ENCODE measurements at regions not wholly inside any gene's neighbourhood (a gene's known extent, or its start where the extent isn't known, plus 50 kb on each side); places are given as distances from the start of the nearest gene placed in this dataset.

- Histone ChIP-seq H3K27ac (ENCODE audit: low read depth, low read length) (no peak overlapping the region), H3K4me3 (ENCODE audit: low read depth, low read length) (no peak overlapping the region), H2AFZ (ENCODE audit: low read length, unreplicated experiment) (no peak overlapping the region), H3K27me3 (ENCODE audit: insufficient read depth, low read length) (no peaks in the 10 kb centered on the region), H3K79me2 (ENCODE audit: control insufficient read depth, insufficient read depth, low read length, unreplicated experiment) (no peaks in the 10 kb centered on the region), H3K4me1 (ENCODE audit: control insufficient read depth, insufficient read depth, low read length, unreplicated experiment) (no peaks in the 10 kb centered on the region), H3K36me3 (ENCODE audit: insufficient read depth, low read length) (no peaks in the 10 kb centered on the region)
These were observed 338.1 kb upstream of the SLIT2 start for GRCh38 chr4:19913650-19914049.

DNA sequence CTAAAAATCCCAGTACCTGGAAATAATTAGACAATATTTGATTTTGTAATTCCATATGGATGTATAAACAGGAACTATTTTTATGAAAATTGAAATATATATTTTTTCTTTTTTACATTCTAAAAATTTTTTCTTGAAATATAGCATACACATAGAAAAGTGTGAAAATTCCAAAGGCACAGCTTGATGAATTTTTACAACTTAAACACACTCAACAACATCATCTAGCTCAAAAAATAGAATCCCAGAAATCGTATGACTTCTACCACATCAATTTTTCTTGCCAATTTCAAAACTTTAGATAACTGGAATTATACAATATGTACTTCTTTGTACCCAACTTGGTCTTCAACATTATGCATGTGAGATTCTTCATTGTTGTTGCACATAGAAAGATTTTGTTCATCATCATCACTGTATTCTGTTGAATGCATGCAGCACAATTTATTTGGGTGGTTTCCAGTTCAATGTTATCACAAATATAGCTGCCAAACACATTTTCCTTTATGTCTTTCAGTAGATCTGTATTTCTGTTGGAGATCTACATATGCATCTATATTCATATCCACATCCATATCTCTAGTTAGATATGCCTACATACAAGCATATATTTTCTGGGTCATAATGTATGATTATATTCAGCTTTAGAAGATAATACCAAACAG lies 340.7 kb upstream of the SLIT2 start:
- H2AFZ ChIP-seq (ENCODE audit: low read length, unreplicated experiment), result no peak overlapping the region
- H3K27ac ChIP-seq (ENCODE audit: low read depth, low read length), result no peak overlapping the region
- no peaks in the 10 kb centered on the region for H3K79me2 ChIP-seq (ENCODE audit: control insufficient read depth, insufficient read depth, low read length, unreplicated experiment)
- no peaks in the 10 kb centered on the region for H3K27me3 ChIP-seq (ENCODE audit: insufficient read depth, low read length)
- H3K4me3 ChIP-seq (ENCODE audit: low read depth, low read length), result no peak overlapping the region
- no peaks in the 10 kb centered on the region for H3K4me1 ChIP-seq (ENCODE audit: control insufficient read depth, insufficient read depth, low read length, unreplicated experiment)
- H3K36me3 ChIP-seq (ENCODE audit: insufficient read depth, low read length), result no peaks in the 10 kb centered on the region

DNA sequence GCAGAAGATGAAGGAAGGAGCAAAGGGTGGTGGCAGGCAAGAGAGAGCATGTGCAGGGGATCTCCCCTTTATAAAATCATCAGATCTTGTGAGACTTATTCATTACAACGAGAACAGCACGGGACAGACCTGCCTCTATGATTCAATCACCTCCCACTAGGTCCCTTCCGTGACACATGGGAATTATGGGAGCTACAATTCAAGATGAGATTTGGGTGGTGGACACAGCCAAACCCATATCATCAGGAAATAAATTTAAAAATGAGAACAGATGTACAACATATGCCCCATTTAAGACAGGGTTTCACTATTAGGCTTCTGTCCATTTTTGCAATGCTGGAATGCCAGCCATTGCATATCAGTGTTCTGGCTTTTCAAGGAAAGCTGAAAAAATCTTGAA lies 346.7 kb upstream of the SLIT2 start:
- Histone ChIP-seq H2AFZ (ENCODE audit: low read length, unreplicated experiment) (no peak overlapping the region), H3K27ac (ENCODE audit: low read depth, low read length) (no peak overlapping the region), H3K27me3 (ENCODE audit: insufficient read depth, low read length) (no peaks in the 10 kb centered on the region), H3K79me2 (ENCODE audit: control insufficient read depth, insufficient read depth, low read length, unreplicated experiment) (no peaks in the 10 kb centered on the region), H3K4me1 (ENCODE audit: control insufficient read depth, insufficient read depth, low read length, unreplicated experiment) (no peaks in the 10 kb centered on the region), H3K36me3 (ENCODE audit: insufficient read depth, low read length) (no peaks in the 10 kb centered on the region), H3K4me3 (ENCODE audit: low read depth, low read length) (no peak overlapping the region)

GRCh38 chr4:19888587-19888986 lies 363.1 kb upstream of the SLIT2 start:
- no peaks in the 10 kb centered on the region for H3K36me3 ChIP-seq (ENCODE audit: insufficient read depth, low read length)
- no peak overlapping the region for H3K27ac ChIP-seq (ENCODE audit: low read depth, low read length)
- H2AFZ ChIP-seq (ENCODE audit: low read length, unreplicated experiment), result no peak overlapping the region
- H3K4me1 ChIP-seq (ENCODE audit: control insufficient read depth, insufficient read depth, low read length, unreplicated experiment), result peaks cover 4% of the 10 kb centered on the region
- H3K27me3 ChIP-seq (ENCODE audit: insufficient read depth, low read length), result no peaks in the 10 kb centered on the region
- H3K79me2 ChIP-seq (ENCODE audit: control insufficient read depth, insufficient read depth, low read length, unreplicated experiment), result no peaks in the 10 kb centered on the region
- no peak overlapping the region for H3K4me3 ChIP-seq (ENCODE audit: low read depth, low read length)

DNA sequence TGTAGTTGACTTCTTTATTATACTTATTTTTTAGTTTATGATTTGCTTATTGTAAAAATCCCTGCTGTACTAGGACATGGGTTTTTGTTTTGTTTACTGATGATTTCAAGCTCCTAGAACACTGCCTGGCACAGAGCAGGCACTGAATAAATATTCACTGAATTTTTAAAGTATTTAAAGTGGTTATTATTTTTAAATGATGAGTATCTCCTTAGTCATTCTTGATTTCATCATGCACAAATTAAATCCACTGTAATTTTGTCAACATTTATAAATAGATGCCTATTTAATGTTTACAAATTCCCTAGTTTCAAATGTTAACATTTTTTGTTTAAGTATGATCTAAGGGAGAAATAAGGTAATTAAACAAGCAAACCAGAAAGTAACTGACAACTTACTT lies 367.9 kb upstream of the SLIT2 start:
- H2AFZ ChIP-seq (ENCODE audit: low read length, unreplicated experiment), result no peak overlapping the region

DNA sequence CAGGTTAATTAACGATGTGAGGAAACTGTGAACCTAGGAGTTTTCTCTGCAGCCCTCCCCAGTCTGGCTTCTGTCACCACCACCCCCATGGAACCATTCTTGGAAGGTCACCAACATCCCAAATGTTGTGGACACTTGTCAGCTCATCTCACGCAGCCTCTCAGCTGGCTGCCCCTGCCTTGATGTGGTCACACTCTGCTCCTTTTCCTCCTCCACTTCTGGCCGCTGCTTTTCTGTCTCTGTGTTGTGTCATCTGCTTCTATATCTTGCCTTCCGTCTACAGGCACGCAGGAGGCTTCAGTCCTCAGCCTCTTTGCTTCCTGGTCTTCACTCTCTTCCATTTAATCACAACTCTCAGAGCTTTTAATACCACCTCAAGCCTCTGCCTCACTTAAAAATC lies 371.5 kb upstream of the SLIT2 start:
- Histone ChIP-seq H3K36me3 (ENCODE audit: insufficient read depth, low read length) (no peaks in the 10 kb centered on the region), H2AFZ (ENCODE audit: low read length, unreplicated experiment) (no peak overlapping the region), H3K79me2 (ENCODE audit: control insufficient read depth, insufficient read depth, low read length, unreplicated experiment) (no peaks in the 10 kb centered on the region), H3K4me3 (ENCODE audit: low read depth, low read length) (no peak overlapping the region), H3K27ac (ENCODE audit: low read depth, low read length) (no peak overlapping the region), H3K27me3 (ENCODE audit: insufficient read depth, low read length) (no peaks in the 10 kb centered on the region), H3K4me1 (ENCODE audit: control insufficient read depth, insufficient read depth, low read length, unreplicated experiment) (peaks cover 4% of the 10 kb centered on the region)

More for the DNA sequence above, 367.9 kb upstream of the SLIT2 start:
- H3K36me3 ChIP-seq (ENCODE audit: insufficient read depth, low read length), result no peaks in the 10 kb centered on the region
- no peaks in the 10 kb centered on the region for H3K27me3 ChIP-seq (ENCODE audit: insufficient read depth, low read length)
- peaks cover 4% of the 10 kb centered on the region for H3K4me1 ChIP-seq (ENCODE audit: control insufficient read depth, insufficient read depth, low read length, unreplicated experiment)
- H3K79me2 ChIP-seq (ENCODE audit: control insufficient read depth, insufficient read depth, low read length, unreplicated experiment), result no peaks in the 10 kb centered on the region
- no peak overlapping the region for H3K27ac ChIP-seq (ENCODE audit: low read depth, low read length)
- H3K4me3 ChIP-seq (ENCODE audit: low read depth, low read length), result no peak overlapping the region

DNA sequence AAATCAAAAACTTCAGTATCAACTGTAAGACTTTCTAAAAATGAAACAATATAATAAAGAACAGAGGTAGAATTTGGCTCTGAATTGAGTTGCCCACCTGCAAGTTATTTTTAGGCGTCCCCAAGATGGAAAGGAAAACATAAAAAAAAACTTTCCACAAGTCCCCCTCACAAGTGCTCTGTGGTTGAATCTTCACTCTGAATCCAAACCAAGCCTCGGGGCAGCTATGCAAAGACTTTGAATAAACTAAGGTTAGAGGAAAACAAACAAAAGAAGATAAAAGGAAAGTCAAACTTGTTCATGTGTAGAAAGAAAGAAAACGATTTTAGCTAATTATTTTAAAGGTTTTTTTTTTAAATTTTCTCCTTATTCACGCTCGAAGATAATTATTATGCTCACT lies 372.4 kb upstream of the SLIT2 start:
- Histone ChIP-seq H3K27me3 (ENCODE audit: insufficient read depth, low read length) (no peaks in the 10 kb centered on the region), H3K79me2 (ENCODE audit: control insufficient read depth, insufficient read depth, low read length, unreplicated experiment) (no peaks in the 10 kb centered on the region), H3K27ac (ENCODE audit: low read depth, low read length) (no peak overlapping the region), H3K4me3 (ENCODE audit: low read depth, low read length) (no peak overlapping the region), H3K36me3 (ENCODE audit: insufficient read depth, low read length) (no peaks in the 10 kb centered on the region), H3K4me1 (ENCODE audit: control insufficient read depth, insufficient read depth, low read length, unreplicated experiment) (peaks cover 4% of the 10 kb centered on the region), H2AFZ (ENCODE audit: low read length, unreplicated experiment) (no peak overlapping the region)

GRCh38 chr4:19857991-19858390 lies 393.7 kb upstream of the SLIT2 start:
- Histone ChIP-seq H3K4me3 (ENCODE audit: low read depth, low read length) (no peak overlapping the region), H3K36me3 (ENCODE audit: insufficient read depth, low read length) (no peaks in the 10 kb centered on the region), H3K27ac (ENCODE audit: low read depth, low read length) (no peak overlapping the region), H3K79me2 (ENCODE audit: control insufficient read depth, insufficient read depth, low read length, unreplicated experiment) (no peaks in the 10 kb centered on the region), H3K27me3 (ENCODE audit: insufficient read depth, low read length) (no peaks in the 10 kb centered on the region), H2AFZ (ENCODE audit: low read length, unreplicated experiment) (no peak overlapping the region), H3K4me1 (ENCODE audit: control insufficient read depth, insufficient read depth, low read length, unreplicated experiment) (no peaks in the 10 kb centered on the region)

DNA sequence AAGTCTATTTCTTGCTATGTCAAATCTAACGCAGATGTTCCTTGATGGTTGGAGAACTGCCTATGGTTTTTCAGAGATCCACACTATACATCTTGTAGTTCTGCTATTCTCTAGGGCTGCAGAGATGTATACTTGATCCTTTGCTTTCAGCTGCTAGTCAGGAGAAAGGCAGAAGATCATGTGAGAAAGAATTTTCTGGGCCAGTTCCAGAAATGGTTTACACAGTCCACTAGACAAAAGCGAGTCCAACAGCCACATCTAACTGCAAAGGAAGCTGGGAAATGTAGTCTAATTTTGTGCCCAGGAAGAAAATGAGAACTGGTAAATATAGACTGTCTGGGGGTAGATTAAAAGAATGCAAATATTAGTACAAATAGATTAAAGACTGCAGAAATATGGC lies 394.3 kb upstream of the SLIT2 start:
- Histone ChIP-seq H3K36me3 (ENCODE audit: insufficient read depth, low read length) (no peaks in the 10 kb centered on the region), H3K4me1 (ENCODE audit: control insufficient read depth, insufficient read depth, low read length, unreplicated experiment) (no peaks in the 10 kb centered on the region), H3K79me2 (ENCODE audit: control insufficient read depth, insufficient read depth, low read length, unreplicated experiment) (no peaks in the 10 kb centered on the region), H2AFZ (ENCODE audit: low read length, unreplicated experiment) (no peak overlapping the region), H3K27ac (ENCODE audit: low read depth, low read length) (no peak overlapping the region), H3K4me3 (ENCODE audit: low read depth, low read length) (no peak overlapping the region), H3K27me3 (ENCODE audit: insufficient read depth, low read length) (no peaks in the 10 kb centered on the region)

DNA sequence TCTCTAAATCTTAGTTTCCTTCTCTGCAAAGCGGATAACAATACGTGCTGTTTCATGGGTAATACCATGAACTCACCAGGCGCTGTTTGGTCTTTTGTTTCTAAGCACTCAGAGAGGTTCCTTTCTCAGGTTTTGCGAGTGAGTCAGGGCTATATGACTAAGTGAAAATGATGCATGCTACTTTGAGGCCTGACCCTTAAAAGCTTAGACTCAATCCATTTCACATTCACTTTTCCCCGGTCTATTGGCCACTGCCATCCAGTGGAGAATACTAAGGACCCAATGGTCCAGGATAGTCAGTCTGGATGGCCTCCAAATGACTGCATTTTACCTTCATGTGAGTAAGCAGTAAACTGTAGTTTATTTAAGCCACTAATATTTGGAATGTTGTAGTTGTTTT lies 400.8 kb upstream of the SLIT2 start:
- Histone ChIP-seq H3K4me1 (ENCODE audit: control insufficient read depth, insufficient read depth, low read length, unreplicated experiment) (peaks cover 4% of the 10 kb centered on the region), H3K36me3 (ENCODE audit: insufficient read depth, low read length) (no peaks in the 10 kb centered on the region), H3K27me3 (ENCODE audit: insufficient read depth, low read length) (no peaks in the 10 kb centered on the region), H3K79me2 (ENCODE audit: control insufficient read depth, insufficient read depth, low read length, unreplicated experiment) (no peaks in the 10 kb centered on the region), H2AFZ (ENCODE audit: low read length, unreplicated experiment) (no peak overlapping the region), H3K27ac (ENCODE audit: low read depth, low read length) (peak overlapping the region; percentile 35; the same call in 1 of the 2 replicates), H3K4me3 (ENCODE audit: low read depth, low read length) (no peak overlapping the region)

- Histone ChIP-seq H3K4me1 (ENCODE audit: control insufficient read depth, insufficient read depth, low read length, unreplicated experiment) (no peaks in the 10 kb centered on the region), H3K79me2 (ENCODE audit: control insufficient read depth, insufficient read depth, low read length, unreplicated experiment) (no peaks in the 10 kb centered on the region), H2AFZ (ENCODE audit: low read length, unreplicated experiment) (no peak overlapping the region), H3K4me3 (ENCODE audit: low read depth, low read length) (no peak overlapping the region), H3K36me3 (ENCODE audit: insufficient read depth, low read length) (no peaks in the 10 kb centered on the region), H3K27me3 (ENCODE audit: insufficient read depth, low read length) (no peaks in the 10 kb centered on the region), H3K27ac (ENCODE audit: low read depth, low read length) (no peak overlapping the region)
These were observed 407.3 kb upstream of the SLIT2 start for GRCh38 chr4:19844446-19844845.

Data from ACC112 (cell line).